ENCODE measurements at regions not wholly inside any gene's neighbourhood (a gene's known extent, or its start where the extent isn't known, plus 50 kb on each side); places are given as distances from the start of the nearest gene placed in this dataset.

DNA sequence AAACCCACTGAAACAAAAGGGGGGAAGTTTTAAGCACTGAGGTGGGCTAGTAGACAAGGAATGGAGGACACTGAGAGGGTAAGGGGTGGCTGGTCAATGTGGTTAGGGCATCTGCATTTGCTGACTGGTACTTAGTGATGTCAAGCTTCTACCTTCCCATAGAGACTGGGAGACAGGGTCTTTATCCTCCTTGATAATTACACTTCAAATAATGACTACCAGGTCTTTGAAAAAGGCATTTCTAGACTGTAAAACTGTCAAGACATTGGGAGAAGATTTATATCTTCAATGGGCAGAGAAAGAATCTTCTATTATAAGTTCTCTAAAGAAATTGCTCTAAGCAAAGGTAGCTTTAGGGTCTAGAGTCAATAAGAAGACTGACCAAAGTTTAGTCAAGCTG, 1490.8 kb upstream of the PCDH20 start:
- TF ChIP-seq, protein P1, sequence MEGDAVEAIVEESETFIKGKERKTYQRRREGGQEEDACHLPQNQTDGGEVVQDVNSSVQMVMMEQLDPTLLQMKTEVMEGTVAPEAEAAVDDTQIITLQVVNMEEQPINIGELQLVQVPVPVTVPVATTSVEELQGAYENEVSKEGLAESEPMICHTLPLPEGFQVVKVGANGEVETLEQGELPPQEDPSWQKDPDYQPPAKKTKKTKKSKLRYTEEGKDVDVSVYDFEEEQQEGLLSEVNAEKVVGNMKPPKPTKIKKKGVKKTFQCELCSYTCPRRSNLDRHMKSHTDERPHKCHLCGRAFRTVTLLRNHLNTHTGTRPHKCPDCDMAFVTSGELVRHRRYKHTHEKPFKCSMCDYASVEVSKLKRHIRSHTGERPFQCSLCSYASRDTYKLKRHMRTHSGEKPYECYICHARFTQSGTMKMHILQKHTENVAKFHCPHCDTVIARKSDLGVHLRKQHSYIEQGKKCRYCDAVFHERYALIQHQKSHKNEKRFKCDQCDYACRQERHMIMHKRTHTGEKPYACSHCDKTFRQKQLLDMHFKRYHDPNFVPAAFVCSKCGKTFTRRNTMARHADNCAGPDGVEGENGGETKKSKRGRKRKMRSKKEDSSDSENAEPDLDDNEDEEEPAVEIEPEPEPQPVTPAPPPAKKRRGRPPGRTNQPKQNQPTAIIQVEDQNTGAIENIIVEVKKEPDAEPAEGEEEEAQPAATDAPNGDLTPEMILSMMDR (IDR thresholded peaks at IDR 0.05): no peak
- TF ChIP-seq MAX (CRISPR knock-in tag; IDR thresholded peaks at IDR 0.05) (no peak), FOXP1 (CRISPR knock-in tag; IDR thresholded peaks at IDR 0.05; ENCODE audit: borderline replicate concordance) (no peak), ZNF232 (CRISPR knock-in tag; IDR thresholded peaks at IDR 0.05) (no peak), TP53 (CRISPR knock-in tag; IDR thresholded peaks at IDR 0.05) (no peak)
